ENCODE measurements at regions not wholly inside any gene's neighbourhood (a gene's known extent, or its start where the extent isn't known, plus 50 kb on each side); places are given as distances from the start of the nearest gene placed in this dataset.
"Not testable (repeated sequence)": the region's sequence is repeated elsewhere in the genome, so short reads cannot be mapped to it uniquely, and the experiment has no call there.

DNA sequence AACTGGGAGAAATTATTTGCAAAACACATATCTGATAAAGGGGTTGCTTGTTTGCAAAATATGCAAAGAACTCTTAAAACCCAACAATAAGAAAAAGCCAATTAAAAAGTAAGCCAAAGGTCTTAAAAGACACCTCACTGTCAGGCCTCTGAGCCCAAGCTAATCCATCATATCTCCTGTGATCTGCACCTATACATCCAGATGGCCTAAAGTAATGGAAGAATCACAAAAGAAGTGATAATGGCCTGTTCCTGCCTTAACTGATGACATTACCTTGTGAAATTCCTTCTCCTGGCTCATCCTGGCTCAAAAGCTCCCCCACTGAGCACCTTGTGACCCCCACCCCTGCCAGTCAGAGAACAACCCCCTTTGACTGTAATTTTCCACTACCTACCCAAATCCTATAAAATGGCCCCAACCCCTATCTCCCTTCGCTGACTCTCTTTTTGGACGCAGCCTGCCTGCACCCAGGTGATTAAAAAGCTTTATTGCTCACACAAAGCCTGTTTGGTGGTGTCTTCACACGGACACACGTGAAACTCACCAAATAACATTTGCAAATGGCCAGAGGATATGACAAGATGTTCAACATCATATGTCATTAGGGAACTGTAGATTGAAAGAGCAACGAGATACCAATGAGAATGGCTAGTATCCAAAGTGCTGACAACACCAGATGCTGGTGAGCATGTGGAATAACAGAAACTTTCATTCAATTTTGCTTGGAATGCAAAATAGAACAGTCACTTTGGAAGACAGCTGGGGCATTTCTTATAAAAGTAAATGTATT lies 565.0 kb upstream of the ADGRB3 start:
- no peak for TF ChIP-seq EZH2 (IDR thresholded peaks at IDR 0.05; ENCODE audit: low read depth)
- TF ChIP-seq, protein P1, sequence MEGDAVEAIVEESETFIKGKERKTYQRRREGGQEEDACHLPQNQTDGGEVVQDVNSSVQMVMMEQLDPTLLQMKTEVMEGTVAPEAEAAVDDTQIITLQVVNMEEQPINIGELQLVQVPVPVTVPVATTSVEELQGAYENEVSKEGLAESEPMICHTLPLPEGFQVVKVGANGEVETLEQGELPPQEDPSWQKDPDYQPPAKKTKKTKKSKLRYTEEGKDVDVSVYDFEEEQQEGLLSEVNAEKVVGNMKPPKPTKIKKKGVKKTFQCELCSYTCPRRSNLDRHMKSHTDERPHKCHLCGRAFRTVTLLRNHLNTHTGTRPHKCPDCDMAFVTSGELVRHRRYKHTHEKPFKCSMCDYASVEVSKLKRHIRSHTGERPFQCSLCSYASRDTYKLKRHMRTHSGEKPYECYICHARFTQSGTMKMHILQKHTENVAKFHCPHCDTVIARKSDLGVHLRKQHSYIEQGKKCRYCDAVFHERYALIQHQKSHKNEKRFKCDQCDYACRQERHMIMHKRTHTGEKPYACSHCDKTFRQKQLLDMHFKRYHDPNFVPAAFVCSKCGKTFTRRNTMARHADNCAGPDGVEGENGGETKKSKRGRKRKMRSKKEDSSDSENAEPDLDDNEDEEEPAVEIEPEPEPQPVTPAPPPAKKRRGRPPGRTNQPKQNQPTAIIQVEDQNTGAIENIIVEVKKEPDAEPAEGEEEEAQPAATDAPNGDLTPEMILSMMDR (conservative IDR thresholded peaks at IDR 0.05) = no peak
- Histone ChIP-seq H3K4me2 (no peak overlapping the region), H3K27me3 (ENCODE audit: insufficient read depth, low read depth) (no peaks in the 10 kb centered on the region), H3K4me1 (replicated peaks; ENCODE audit: insufficient read depth) (no peaks in the 10 kb centered on the region), H3K27ac (no peak overlapping the region), H3F3A (ENCODE audit: insufficient read depth, low read depth) (no peaks in the 10 kb centered on the region), H3K4me3 (no peak overlapping the region), H3K9me2 (ENCODE audit: insufficient read depth) (no peaks in the 10 kb centered on the region), H3K79me2 (ENCODE audit: low read depth) (no peaks in the 10 kb centered on the region), H2AFZ (no peak overlapping the region), H3K9me3 (ENCODE audit: insufficient read depth, low read depth) (no peaks in the 10 kb centered on the region), H3K36me3 (ENCODE audit: low read depth) (no peaks in the 10 kb centered on the region), H4K20me1 (ENCODE audit: insufficient read depth) (no peaks in the 10 kb centered on the region)
- no peak for DNase-seq
- ChIA-PET CTCF (no interaction called here), POLR2A (ENCODE audit: unreplicated experiment) (no interaction called here)
- no TSS peak for BruUV-seq (replicated peaks)
- intact Hi-C loops (cut with micrococcal nuclease; ENCODE audit: unreplicated experiment) = no loop called here

GRCh38 chr6:68059899-68060298 lies 575.2 kb upstream of the ADGRB3 start:
- Histone ChIP-seq H3K4me3 (no peak overlapping the region), H3K9me3 (ENCODE audit: insufficient read depth, low read depth) (no peaks in the 10 kb centered on the region), H3K9me2 (ENCODE audit: insufficient read depth) (no peaks in the 10 kb centered on the region; the same call in 1 of the 2 replicates), H3K36me3 (ENCODE audit: low read depth) (no peaks in the 10 kb centered on the region), H3F3A (ENCODE audit: insufficient read depth, low read depth) (no peaks in the 10 kb centered on the region), H3K27me3 (ENCODE audit: insufficient read depth, low read depth) (no peaks in the 10 kb centered on the region), H4K20me1 (ENCODE audit: insufficient read depth) (no peaks in the 10 kb centered on the region), H3K27ac (no peak overlapping the region), H3K4me2 (no peak overlapping the region), H3K79me2 (ENCODE audit: low read depth) (no peaks in the 10 kb centered on the region), H3K4me1 (replicated peaks; ENCODE audit: insufficient read depth) (no peaks in the 10 kb centered on the region), H2AFZ (no peak overlapping the region)
- DNase-seq = no peak
- intact Hi-C loops (cut with micrococcal nuclease; ENCODE audit: unreplicated experiment) = no loop called here
- ChIA-PET POLR2A (ENCODE audit: unreplicated experiment) (no interaction called here), CTCF (no interaction called here)
- BruUV-seq (replicated peaks) = no TSS peak
- TF ChIP-seq, protein P1 (conservative IDR thresholded peaks at IDR 0.05) = no peak
- no peak for TF ChIP-seq EZH2 (IDR thresholded peaks at IDR 0.05; ENCODE audit: low read depth)

- Histone ChIP-seq H3K4me1 (replicated peaks; ENCODE audit: insufficient read depth) (no peaks in the 10 kb centered on the region), H3K36me3 (ENCODE audit: low read depth) (no peaks in the 10 kb centered on the region), H3K27me3 (ENCODE audit: insufficient read depth, low read depth) (no peaks in the 10 kb centered on the region), H2AFZ (no peak overlapping the region), H3K4me2 (no peak overlapping the region), H3K9me2 (ENCODE audit: insufficient read depth) (no peaks in the 10 kb centered on the region; the same call in 1 of the 2 replicates), H3K4me3 (no peak overlapping the region), H3F3A (ENCODE audit: insufficient read depth, low read depth) (no peaks in the 10 kb centered on the region), H3K79me2 (ENCODE audit: low read depth) (no peaks in the 10 kb centered on the region), H4K20me1 (ENCODE audit: insufficient read depth) (no peaks in the 10 kb centered on the region), H3K9me3 (ENCODE audit: insufficient read depth, low read depth) (no peaks in the 10 kb centered on the region), H3K27ac (no peak overlapping the region)
- POLR2A ChIA-PET (ENCODE audit: unreplicated experiment) = no interaction called here
- TF ChIP-seq, protein P1 (conservative IDR thresholded peaks at IDR 0.05) = no peak
- no peak for TF ChIP-seq EZH2 (IDR thresholded peaks at IDR 0.05; ENCODE audit: low read depth)
- intact Hi-C loops (cut with micrococcal nuclease; ENCODE audit: unreplicated experiment) = no loop called here
- DNase-seq = no peak
- no TSS peak for BruUV-seq (replicated peaks)
- CTCF ChIA-PET = no interaction called here
These were observed 575.8 kb upstream of the ADGRB3 start for GRCh38 chr6:68059261-68059660.

- H3K4me1 ChIP-seq (replicated peaks; ENCODE audit: insufficient read depth) = not testable (repeated sequence)
These were observed 578.5 kb upstream of the ADGRB3 start for GRCh38 chr6:68056596-68056995.

More at GRCh38 chr6:68056596-68056995, 578.5 kb upstream of the ADGRB3 start:
- H3K36me3 ChIP-seq (ENCODE audit: low read depth); CTCF ChIA-PET; intact Hi-C loops (cut with micrococcal nuclease; ENCODE audit: unreplicated experiment); BruUV-seq (replicated peaks); H3K4me3 ChIP-seq; POLR2A ChIA-PET (ENCODE audit: unreplicated experiment); H2AFZ ChIP-seq; H4K20me1 ChIP-seq (ENCODE audit: insufficient read depth); H3K9me2 ChIP-seq (ENCODE audit: insufficient read depth); H3K27ac ChIP-seq; H3K4me2 ChIP-seq; H3K9me3 ChIP-seq (ENCODE audit: insufficient read depth, low read depth); H3F3A ChIP-seq (ENCODE audit: insufficient read depth, low read depth); H3K27me3 ChIP-seq (ENCODE audit: insufficient read depth, low read depth); H3K79me2 ChIP-seq (ENCODE audit: low read depth); DNase-seq: not testable (repeated sequence)

All from PC-9 (cell line).